NOMO-1 treated with DMSO at 0.1 percent for 48 hours (cell line): ENCODE measurements at regions not wholly inside any gene's neighbourhood (a gene's known extent, or its start where the extent isn't known, plus 50 kb on each side); places are given as distances from the start of the nearest gene placed in this dataset.
"Not testable (repeated sequence)": the region's sequence is repeated elsewhere in the genome, so short reads cannot be mapped to it uniquely, and the experiment has no call there.

ENCODE experiments used
- DNase-seq: peaks from one replicate; lab custom pipeline; 2025; ENCODE audit not compliant: unreplicated experiment; lab: John Stamatoyannopoulos, UW

GRCh38 chr13:83151308-83151660 lies 731.0 kb downstream of the SLITRK1 start:
- no peak for DNase-seq

GRCh38 chr13:83150616-83151307 lies 731.5 kb downstream of the SLITRK1 start:
- no peak for DNase-seq

- no peak for DNase-seq
Measured at GRCh38 chr13:83136660-83137059, 745.6 kb downstream of the SLITRK1 start.

GRCh38 chr13:83125791-83126190 lies 756.5 kb downstream of the SLITRK1 start:
- DNase-seq, result no peak

GRCh38 chr13:83121896-83122295 lies 760.4 kb downstream of the SLITRK1 start:
- no peak for DNase-seq

- DNase-seq, result no peak
Measured at GRCh38 chr13:83117046-83117445, 765.2 kb downstream of the SLITRK1 start.

DNA sequence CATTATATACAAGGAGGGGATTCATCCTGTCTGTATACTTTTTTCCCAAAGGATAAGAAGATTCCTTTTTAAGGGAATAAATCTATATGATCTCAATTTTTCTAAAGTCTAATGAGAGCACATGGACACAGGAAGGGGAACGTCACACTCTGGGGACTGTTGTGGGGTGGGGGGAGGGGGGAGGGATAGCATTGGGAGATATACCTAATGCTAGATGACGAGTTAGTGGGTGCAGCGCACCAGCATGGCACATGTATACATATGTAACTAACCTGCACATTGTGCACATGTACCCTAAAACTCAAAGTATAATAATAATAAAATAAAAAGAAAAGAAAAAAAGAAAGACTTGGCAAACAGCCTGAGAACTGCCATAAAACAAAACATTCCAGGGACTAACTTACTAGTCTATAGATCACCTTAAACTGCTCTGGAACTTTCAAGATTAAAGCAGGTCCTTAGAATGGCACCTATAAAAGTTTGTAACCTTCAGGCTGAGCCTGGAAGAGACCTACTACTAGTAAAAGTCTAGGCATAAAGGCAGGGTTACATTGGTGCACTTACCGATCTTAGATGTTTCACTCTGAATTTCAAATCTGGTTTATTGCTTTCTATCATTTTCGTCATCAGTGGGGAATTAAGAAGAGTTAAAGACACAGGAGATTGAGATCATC lies 780.6 kb downstream of the SLITRK1 start:
- not testable (repeated sequence) for DNase-seq

GRCh38 chr13:83100237-83100636 lies 782.0 kb downstream of the SLITRK1 start:
- no peak for DNase-seq

DNA sequence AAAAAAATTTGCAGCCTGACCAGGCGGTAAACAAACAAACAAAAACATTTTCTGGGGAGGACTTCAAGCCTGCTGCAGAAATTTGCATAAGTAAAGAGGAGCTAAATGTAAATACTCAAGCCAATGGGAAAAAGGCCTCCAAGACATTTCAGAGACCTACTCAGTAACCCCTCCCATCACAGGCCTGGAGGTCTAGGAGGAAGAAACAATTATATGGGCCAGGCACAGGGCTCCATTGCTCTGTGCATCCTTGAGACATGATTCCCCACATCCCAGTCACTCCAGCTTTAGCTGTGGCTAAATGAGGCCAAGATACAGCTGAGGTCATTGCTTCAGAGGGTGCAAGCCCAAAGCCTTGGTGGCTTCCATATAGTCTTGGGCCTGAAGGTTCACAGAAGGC lies 793.4 kb downstream of the SLITRK1 start:
- DNase-seq, result no peak

DNA sequence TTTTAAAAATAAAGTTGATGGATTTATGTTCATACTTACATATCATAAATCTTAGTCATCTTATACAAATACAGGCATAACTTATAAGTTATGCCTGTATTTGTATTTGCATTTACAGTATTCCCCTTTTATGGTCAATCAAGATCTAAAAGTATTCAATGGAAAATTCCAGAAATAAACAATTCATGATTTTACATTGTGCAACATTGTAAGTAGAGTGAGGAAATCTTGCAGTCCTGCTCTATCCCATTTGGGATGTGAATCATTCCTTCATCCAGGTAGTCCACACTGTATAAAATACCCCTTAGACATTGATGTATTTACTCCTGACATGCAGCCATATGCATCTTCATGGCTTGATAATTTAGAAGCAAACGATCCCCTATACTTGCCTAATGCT lies 795.3 kb downstream of the SLITRK1 start:
- DNase-seq, result no peak

DNA sequence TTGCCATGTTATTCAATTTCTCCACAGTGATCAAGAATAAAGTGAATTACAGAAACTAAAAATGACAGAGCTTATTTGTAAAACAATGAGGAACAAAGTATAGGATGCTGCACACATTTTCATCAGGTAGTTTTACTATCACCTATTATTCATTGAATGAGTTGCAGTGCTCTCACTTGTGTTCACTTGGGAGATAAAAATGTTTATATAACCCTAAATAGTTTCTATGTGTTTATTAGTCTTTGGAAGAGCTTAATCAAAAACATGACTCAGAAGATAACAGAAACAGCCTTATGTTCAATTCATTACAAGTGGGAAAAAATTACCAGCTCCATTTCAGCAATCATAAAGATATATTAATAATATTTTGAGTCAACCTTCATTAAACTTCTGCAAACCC lies 796.2 kb downstream of the SLITRK1 start:
- no peak for DNase-seq

- no peak for DNase-seq
Measured at GRCh38 chr13:83085186-83085900, 796.9 kb downstream of the SLITRK1 start.

DNA sequence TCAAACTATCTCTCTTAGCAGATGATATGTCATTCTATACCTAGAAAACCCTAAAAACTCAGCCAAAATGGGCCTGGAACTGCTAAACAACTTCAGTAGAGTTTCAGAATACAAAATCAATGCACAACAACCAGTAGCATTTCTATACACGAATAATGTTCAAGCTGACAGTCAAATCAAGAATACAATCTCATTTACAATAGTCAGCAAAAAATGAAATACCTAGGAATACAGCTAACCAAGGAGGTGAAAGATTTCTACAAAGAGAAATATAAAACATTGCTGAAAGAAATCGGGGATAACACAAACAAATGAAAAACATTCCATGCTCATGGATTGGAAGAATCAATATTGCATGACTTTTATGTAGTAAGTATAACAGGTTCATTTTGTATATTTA lies 804.8 kb downstream of the SLITRK1 start:
- DNase-seq, result no peak

GRCh38 chr13:83073930-83074329 lies 808.3 kb downstream of the SLITRK1 start:
- not testable (repeated sequence) for DNase-seq

GRCh38 chr13:83065108-83065507 lies 817.2 kb downstream of the SLITRK1 start:
- DNase-seq, result no peak

DNA sequence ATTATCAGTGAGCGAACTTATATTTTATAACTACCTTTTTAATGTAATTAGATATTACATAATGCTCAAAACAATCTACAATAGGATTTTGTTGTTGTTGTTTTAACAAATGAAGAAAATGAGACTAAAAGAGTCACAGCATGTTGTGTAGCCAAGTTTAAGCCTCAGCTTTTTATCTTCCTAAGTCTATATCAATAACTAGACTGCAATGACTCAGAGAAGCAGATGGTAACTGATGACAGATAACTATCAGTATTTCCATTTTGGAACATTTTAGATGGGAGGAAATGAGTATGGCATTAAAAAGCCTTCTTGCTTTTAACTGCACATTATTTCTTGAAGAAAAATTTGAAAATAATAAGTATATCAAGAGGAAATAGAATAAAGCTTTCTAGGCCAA lies 825.2 kb downstream of the SLITRK1 start:
- DNase-seq, result no peak

DNA sequence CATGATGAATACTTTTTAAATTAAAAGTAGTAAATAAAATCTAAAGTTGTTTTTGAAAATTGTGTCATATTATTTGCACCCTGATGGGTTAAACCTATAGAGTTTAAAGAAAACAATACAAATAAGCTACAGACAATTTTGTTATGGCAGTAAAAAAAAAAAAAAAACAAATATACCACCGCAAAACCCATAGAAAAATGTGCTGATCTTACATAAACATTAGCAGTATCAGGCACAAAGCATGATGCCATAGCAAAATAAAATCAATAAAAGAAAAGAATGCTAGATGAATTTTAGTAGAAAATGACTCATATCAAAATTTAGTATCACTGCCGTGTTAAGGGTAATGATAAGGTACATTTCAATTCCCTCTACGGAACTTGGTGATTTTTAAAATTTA lies 826.0 kb downstream of the SLITRK1 start:
- DNase-seq, result no peak

DNA sequence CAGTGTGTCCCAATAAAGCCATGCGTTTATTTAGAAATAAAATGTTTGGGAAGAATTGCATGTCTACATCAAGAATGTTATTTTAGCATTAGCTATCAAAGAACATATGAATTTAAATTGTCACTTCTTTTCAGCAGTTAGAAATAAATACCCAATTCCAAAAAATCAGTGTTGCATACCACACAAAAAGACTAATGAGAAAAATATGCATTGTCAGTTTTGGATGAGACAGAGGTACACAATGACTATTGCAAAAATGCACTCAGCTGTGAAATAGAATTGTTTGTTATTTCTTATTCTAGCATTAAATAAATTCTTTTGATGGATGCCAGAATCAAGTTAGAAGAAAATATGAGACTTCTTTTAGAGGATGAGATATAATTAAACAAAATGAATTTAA lies 833.9 kb downstream of the SLITRK1 start:
- no peak for DNase-seq

DNA sequence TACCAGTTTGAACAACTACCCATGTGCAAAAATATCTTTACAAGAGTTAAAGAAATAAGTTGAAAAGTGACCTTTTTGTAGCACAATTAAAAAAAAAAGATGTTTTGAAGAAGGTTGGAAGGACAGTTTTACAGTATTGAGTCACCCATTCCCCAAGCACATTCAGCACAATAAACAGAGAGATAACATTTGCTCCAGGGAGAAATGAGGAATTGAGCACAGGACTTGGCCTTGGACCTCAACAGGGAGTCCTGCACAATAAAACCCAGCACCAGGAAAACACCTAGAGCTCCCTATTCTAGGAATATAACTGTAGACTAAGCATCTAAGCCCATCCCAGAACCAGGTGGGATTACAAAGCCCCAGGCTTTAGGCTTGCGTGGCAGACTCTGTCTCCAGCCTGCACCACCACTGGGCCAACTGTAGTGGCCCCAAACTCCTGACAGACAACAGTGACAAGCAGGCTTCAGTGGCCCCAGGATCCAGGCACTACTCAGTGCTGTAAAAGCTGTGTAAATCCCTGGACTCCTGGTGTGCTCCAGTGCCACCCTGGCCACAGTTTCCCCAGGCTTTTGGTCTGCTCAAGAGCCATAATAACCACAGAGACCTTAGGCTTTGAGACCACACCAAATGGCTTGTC lies 857.2 kb downstream of the SLITRK1 start:
- no peak for DNase-seq

DNA sequence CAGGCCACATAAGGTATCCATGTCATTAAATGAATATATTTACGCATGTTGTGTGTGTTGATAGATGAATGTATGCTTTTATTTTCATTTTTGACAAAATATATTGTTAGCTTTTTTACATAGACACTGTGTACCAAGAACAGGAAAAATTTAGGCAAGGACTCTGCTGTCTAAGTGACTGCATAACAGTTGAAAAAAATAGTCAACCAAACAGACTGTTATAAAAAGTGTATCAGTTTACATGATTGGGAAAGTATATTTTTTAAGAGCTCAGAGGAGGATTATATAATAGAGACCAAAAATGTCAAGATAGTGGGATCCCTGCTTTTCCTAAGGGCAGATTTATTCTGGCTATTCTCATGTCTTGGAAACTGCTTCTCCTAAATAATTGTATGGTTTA lies 858.0 kb downstream of the SLITRK1 start:
- DNase-seq, result no peak

GRCh38 chr13:83019986-83020385 lies 862.3 kb downstream of the SLITRK1 start:
- no peak for DNase-seq

- no peak for DNase-seq
Measured at GRCh38 chr13:83009987-83010386, 872.3 kb downstream of the SLITRK1 start.
